ENCODE measurements at regions not wholly inside any gene's neighbourhood (a gene's known extent, or its start where the extent isn't known, plus 50 kb on each side); places are given as distances from the start of the nearest gene placed in this dataset.

GRCh38 chr5:93873211-93873736 is 131.9 kb upstream of the POU5F2 start:
- no peak for TF ChIP-seq CTCF (IDR thresholded peaks at IDR 0.05; ENCODE audit: low read depth, low read length)
- no peak overlapping the region for H3K4me3 ChIP-seq (ENCODE audit: low read depth, low read length)

- no peak for TF ChIP-seq CTCF (IDR thresholded peaks at IDR 0.05; ENCODE audit: low read depth, low read length)
- no peak overlapping the region for H3K4me3 ChIP-seq (ENCODE audit: low read depth, low read length)
Measured at GRCh38 chr5:93870649-93871048, 129.2 kb upstream of the POU5F2 start.

GRCh38 chr5:93868851-93869250 is 127.5 kb upstream of the POU5F2 start:
- no peak for TF ChIP-seq CTCF (IDR thresholded peaks at IDR 0.05; ENCODE audit: low read depth, low read length)

GRCh38 chr5:93850311-93850710 is 108.9 kb upstream of the POU5F2 start:
- no peak for TF ChIP-seq CTCF (IDR thresholded peaks at IDR 0.05; ENCODE audit: low read depth, low read length)
- no peak overlapping the region for H3K4me3 ChIP-seq (ENCODE audit: low read depth, low read length)

More at GRCh38 chr5:93868851-93869250, 127.5 kb upstream of the POU5F2 start:
- no peak overlapping the region for H3K4me3 ChIP-seq (ENCODE audit: low read depth, low read length)

- no peak overlapping the region for H3K4me3 ChIP-seq (ENCODE audit: low read depth, low read length)
- no peak for TF ChIP-seq CTCF (IDR thresholded peaks at IDR 0.05; ENCODE audit: low read depth, low read length)
Measured at GRCh38 chr5:93845376-93845775, 104.0 kb upstream of the POU5F2 start.

- no peak overlapping the region for H3K4me3 ChIP-seq (ENCODE audit: low read depth, low read length)
- TF ChIP-seq CTCF (IDR thresholded peaks at IDR 0.05; ENCODE audit: low read depth, low read length): no peak
Measured at GRCh38 chr5:93831449-93831848, 90.0 kb upstream of the POU5F2 start.

GRCh38 chr5:93830893-93831292 is 89.5 kb upstream of the POU5F2 start:
- H3K4me3 ChIP-seq (ENCODE audit: low read depth, low read length): no peak overlapping the region
- TF ChIP-seq CTCF (IDR thresholded peaks at IDR 0.05; ENCODE audit: low read depth, low read length): no peak
